Transverse colon (tissue), 4 donors: ENCODE measurements at regions not wholly inside any gene's neighbourhood (a gene's known extent, or its start where the extent isn't known, plus 50 kb on each side); places are given as distances from the start of the nearest gene placed in this dataset.

Experiments
- DNase-seq: peaks from one replicate; pipeline ENCODE4 v3.0.0-alpha.2; 2019
- H3K27ac ChIP-seq, 4 donors: fragments of 200-600 bp; sonication (generic); 2 replicates each; pipeline ENCODE4 v1.5.1; 2016 to 2018; ENCODE audit warnings: inconsistent platforms in 4 of 4
- H3K27me3 ChIP-seq: fragments of 200-600 bp; sonication (generic); 2 replicates; pipeline ENCODE4 v1.5.1; 2017; ENCODE audit warnings: inconsistent platforms
- H3K36me3 ChIP-seq, 4 donors: fragments of 200-600 bp; sonication (generic); 2 replicates each; pipeline ENCODE4 v1.5.1; 2017 to 2019; ENCODE audit warnings: inconsistent platforms in 4 of 4
- H3K4me1 ChIP-seq, 4 donors: fragments of 200-600 bp; sonication (generic); 2 replicates each; pipeline ENCODE4 v1.5.1; 2017 to 2020; ENCODE audit warnings: inconsistent platforms in 4 of 4
- H3K4me3 ChIP-seq, 4 donors: fragments of 200-600 bp; sonication (generic); 1 replicate in 1 of 4; 2 replicates in 3 of 4; pipeline versions ENCODE4 v1.5.1 to v1.6.1; 2017 to 2019; ENCODE audit warnings: inconsistent platforms in 4 of 4
- H3K9me3 ChIP-seq, 2 donors: fragments of 200-600 bp; sonication (generic); 2 replicates each; pipeline ENCODE4 v1.5.1; 2017 to 2019; ENCODE audit warnings: inconsistent platforms in 2 of 2
- EP300 ChIP-seq: sonication (generic); formaldehyde crosslinking; IDR thresholded peaks from one replicate; pipeline ENCODE4 v1.6.1; 2017; ENCODE audit warnings: antibody characterized with exemption, low read depth
- POLR2A ChIP-seq: fragments of 450-650 bp; IDR thresholded peaks from one replicate; pipeline ENCODE4 v1.6.1; 2016; ENCODE audit warnings: antibody characterized with exemption, mild to moderate bottlenecking, moderate library complexity
- POLR2AphosphoS5 ChIP-seq, 3 donors: sonication (generic); formaldehyde crosslinking; IDR thresholded peaks; one replicate each; pipeline ENCODE4 v1.6.1; 2016; ENCODE audit warnings: antibody characterized with exemption in 3 of 3
- WGBS, 2 donors: methylation state at CpG; one replicate each; pipeline ENCODE4 v1.1.5; 2018; ENCODE audit warnings: low coverage in 1 of 2; 5-methylcytosine and 5-hydroxymethylcytosine counted together
- in situ Hi-C, 4 donors: fragments of 200-750 bp; cut with MboI; loops; one replicate each; pipeline versions ENCODE4 v1.15.0 to v1.15.1; 2017; ENCODE audit warnings: low sequenced_read_pairs in 3 of 4, low pct_ligation_motif_present in 1 of 4, low pct_unique_long_range_greater_than_20kb in 1 of 4
- intact Hi-C: fragments of 100-400 bp; cut with DNase I; formaldehyde crosslinking; loops from one replicate; pipeline ENCODE4 v1.15.1; 2023; ENCODE audit warnings: low total_unique reads
- TF ChIP-seq, protein P1 (sequence below), 5 experiments: fragments of 200-600 bp in 3 of 5; fragments of 450-650 bp in 2 of 5; sonication (generic) in 3 of 5; IDR thresholded peaks; 1 replicate in 2 of 5; 2 replicates in 3 of 5; pipeline ENCODE4 v1.5.1; 2016 to 2017; ENCODE audit warnings: antibody characterized with exemption in 5 of 5, inconsistent platforms in 3 of 5, mild to moderate bottlenecking in 2 of 5, moderate library complexity in 1 of 5

DNA sequence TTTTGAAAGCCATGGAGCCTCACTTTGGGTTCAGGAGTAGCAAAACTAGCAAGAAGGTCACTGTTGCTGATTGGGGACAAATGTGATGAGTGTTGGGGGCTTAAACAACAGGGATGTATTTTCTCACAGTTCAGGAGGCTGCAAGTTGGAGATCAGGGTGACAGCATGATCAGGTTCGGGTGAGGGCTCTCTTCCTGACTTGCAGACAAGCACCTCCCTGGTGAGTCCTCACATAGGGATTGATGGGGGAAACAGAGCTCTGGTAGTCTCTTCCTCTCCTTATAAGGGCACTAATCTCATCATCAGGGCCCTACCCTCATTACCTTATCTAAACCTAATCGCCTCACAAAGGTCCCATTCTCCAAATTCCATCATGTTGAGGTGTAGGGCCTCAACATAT, 179.2 kb downstream of the TSHZ3 start:
- Histone ChIP-seq H3K4me3 (no peak overlapping the region), H3K36me3 (no peaks in the 10 kb centered on the region), H3K27me3 (no peaks in the 10 kb centered on the region), H3K9me3 (no peaks in the 10 kb centered on the region), H3K27ac (no peak overlapping the region), H3K4me1 (no peaks in the 10 kb centered on the region)
- intact Hi-C loops: no loop called here
- in situ Hi-C loops: no loop called here
- DNase-seq: no peak
- TF ChIP-seq, protein P1, sequence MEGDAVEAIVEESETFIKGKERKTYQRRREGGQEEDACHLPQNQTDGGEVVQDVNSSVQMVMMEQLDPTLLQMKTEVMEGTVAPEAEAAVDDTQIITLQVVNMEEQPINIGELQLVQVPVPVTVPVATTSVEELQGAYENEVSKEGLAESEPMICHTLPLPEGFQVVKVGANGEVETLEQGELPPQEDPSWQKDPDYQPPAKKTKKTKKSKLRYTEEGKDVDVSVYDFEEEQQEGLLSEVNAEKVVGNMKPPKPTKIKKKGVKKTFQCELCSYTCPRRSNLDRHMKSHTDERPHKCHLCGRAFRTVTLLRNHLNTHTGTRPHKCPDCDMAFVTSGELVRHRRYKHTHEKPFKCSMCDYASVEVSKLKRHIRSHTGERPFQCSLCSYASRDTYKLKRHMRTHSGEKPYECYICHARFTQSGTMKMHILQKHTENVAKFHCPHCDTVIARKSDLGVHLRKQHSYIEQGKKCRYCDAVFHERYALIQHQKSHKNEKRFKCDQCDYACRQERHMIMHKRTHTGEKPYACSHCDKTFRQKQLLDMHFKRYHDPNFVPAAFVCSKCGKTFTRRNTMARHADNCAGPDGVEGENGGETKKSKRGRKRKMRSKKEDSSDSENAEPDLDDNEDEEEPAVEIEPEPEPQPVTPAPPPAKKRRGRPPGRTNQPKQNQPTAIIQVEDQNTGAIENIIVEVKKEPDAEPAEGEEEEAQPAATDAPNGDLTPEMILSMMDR (IDR thresholded peaks at IDR 0.05): no peak
- TF ChIP-seq POLR2A: no peak
- 84% methylated on average over 2 of the region's 2 CpGs; no CpG with 5 or more reads in 1 of the 2 donors for WGBS, 2 donors

DNA sequence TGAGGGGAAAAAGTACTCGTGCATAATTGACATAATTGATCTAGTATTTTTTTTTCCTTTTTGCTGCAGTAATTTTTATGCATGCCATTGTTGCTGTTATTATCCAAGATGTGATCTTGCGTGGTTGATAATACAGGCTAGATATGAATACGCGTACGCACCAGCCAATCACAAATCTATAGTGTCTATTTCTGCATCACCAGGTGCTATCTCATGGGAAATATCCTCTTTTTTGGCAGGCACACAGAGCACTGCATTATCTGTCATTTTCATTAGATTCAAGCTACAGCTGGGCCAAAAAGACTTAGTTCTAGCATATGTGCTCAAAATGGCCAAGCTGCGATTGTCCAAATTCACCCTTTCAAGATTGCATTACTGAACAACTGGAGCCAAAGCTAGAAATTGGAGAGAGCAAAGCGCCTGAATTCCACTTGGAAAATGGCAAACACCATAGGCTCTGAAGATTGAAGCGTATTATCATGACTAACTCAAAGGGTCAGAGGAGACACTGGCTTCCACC, 181.1 kb downstream of the TSHZ3 start:
- Histone ChIP-seq H3K27me3 (peaks cover 6% of the 10 kb centered on the region), H3K4me1 (no peaks in the 10 kb centered on the region), H3K27ac (no peak overlapping the region), H3K4me3 (no peak overlapping the region), H3K9me3 (no peaks in the 10 kb centered on the region), H3K36me3 (no peaks in the 10 kb centered on the region)
- DNase-seq: no peak
- intact Hi-C loops: no loop called here
- WGBS, 2 donors: 56 to 81% methylated on average over 5 to 8 of the region's 8 CpGs
- in situ Hi-C loops: no loop called here
- TF ChIP-seq POLR2A: no peak
- no peak for TF ChIP-seq POLR2AphosphoS5 (IDR thresholded peaks at IDR 0.05)
- no peak for TF ChIP-seq EP300
- TF ChIP-seq, protein P1 (IDR thresholded peaks at IDR 0.05): no peak

DNA sequence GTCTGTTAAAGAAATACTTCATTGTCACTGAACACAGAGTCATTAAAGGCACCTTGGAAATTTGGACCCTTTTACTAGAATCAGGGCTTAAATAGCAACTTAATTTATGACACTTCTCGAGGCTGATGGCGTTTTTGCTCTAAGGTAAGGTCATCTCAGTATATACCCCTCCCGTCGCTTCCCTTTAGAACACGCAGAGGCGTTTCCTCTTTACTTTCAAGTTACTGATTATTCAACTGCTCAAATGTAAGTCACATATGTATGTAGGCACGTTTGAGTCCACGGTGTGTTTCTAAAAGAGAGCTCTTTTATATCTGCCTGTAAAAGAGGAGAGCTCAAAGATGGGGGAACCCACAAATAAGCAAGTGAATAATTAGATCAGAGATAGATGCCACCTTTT, 181.5 kb downstream of the TSHZ3 start:
- no peak for TF ChIP-seq EP300
- TF ChIP-seq, protein P1 (IDR thresholded peaks at IDR 0.05): no peak
- TF ChIP-seq POLR2A: no peak
- TF ChIP-seq POLR2AphosphoS5 (IDR thresholded peaks at IDR 0.05): no peak
- in situ Hi-C loops (no loop called here), intact Hi-C loops (no loop called here)
- H3K27ac ChIP-seq: no peak overlapping the region
- 28 to 32% methylated on average over 5 to 8 of the region's 8 CpGs for WGBS, 2 donors
- H3K36me3 ChIP-seq: no peaks in the 10 kb centered on the region
- DNase-seq: no peak
- H3K4me1 ChIP-seq: no peaks in the 10 kb centered on the region
- H3K9me3 ChIP-seq: no peaks in the 10 kb centered on the region
- H3K27me3 ChIP-seq: peaks cover 6% of the 10 kb centered on the region
- no peak overlapping the region for H3K4me3 ChIP-seq

DNA sequence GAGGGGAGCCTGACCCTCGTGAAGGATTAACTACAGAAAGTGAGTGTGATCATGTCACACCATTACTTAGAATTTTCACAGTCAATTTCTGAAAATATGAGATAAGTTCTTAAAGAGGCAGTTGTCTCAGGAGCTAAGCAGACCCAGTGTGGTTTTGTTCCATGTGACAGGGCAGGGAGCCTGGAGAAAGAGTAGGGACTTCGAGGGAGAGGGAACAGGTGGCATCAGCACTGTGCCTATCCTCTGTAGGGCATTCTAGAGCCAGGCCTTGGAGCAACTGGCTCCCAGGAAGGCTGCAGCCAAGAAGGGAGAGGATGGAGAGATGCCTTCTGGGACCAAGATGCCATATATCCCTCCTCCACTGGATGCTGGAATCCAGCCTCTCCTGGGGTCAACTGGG, 183.0 kb downstream of the TSHZ3 start:
- intact Hi-C loops: no loop called here

More for the DNA sequence above, 183.0 kb downstream of the TSHZ3 start:
- H3K9me3 ChIP-seq: no peaks in the 10 kb centered on the region
- no peaks in the 10 kb centered on the region for H3K4me1 ChIP-seq
- no peaks in the 10 kb centered on the region for H3K36me3 ChIP-seq
- H3K4me3 ChIP-seq: no peak overlapping the region
- no peak overlapping the region for H3K27ac ChIP-seq
- in situ Hi-C loops: no loop called here
- DNase-seq: no peak
- WGBS, 2 donors: 59 to 73% methylated on average over 2 of the region's 2 CpGs
- TF ChIP-seq, protein P1 (IDR thresholded peaks at IDR 0.05): no peak
- H3K27me3 ChIP-seq: peaks cover 6% of the 10 kb centered on the region
